Endothelial cell of umbilical vein (primary cell): ENCODE measurements at regions not wholly inside any gene's neighbourhood (a gene's known extent, or its start where the extent isn't known, plus 50 kb on each side); places are given as distances from the start of the nearest gene placed in this dataset.

Experiments used
- BruUV-seq: library from RNA; stranded (reverse); fragments of 400-500 nt; replicated peaks from 2 replicates; lab custom pipeline; 2021; lab: Mats Ljungman, UMichigan
- CTCF ChIA-PET: fragments of 300-600, 350-600 bp; sonication (Branson Sonifier 250); formaldehyde crosslinking; loops from one replicate; lab custom pipeline; 2021; ENCODE audit warnings: antibody characterized with exemption, inconsistent platforms; lab: Charles Lee
- POLR2A ChIA-PET: fragments of 300-600, 350-600 bp; sonication (Branson Sonifier 250); formaldehyde crosslinking; loops from one replicate; lab custom pipeline; 2021; ENCODE audit warnings: antibody characterized with exemption, inconsistent platforms; lab: Charles Lee
- DNase-seq: peaks from one replicate; pipeline ENCODE4 v3.0.0-alpha.2; 2011; ENCODE audit warnings: low read depth, low spot score
- FAIRE-seq: peaks from 2 replicates; lab custom pipeline; 2011; peaks lifted over from hg19 to GRCh38; lab: Jason Lieb, UNC
- H2AFZ ChIP-seq: 2 replicates; pipeline ENCODE4 v1.6.0; 2012; ENCODE audit warnings: low read depth, low read length, control low read depth, inconsistent platforms
- H3K27ac ChIP-seq: 2 replicates; pipeline ENCODE4 v1.5.1; 2011; ENCODE audit warnings: low read depth, mild to moderate bottlenecking, control low read depth, low read length, moderate library complexity; ENCODE audit not compliant: insufficient read depth
- H3K27me3 ChIP-seq, 2 experiments: 2 replicates each; pipeline versions ENCODE4 v1.6.0 to v1.6.1; 2011; ENCODE audit warnings: low read length in 2 of 2, mixed read lengths in 1 of 2; ENCODE audit not compliant: control insufficient read depth in 2 of 2, insufficient read depth in 2 of 2
- H3K36me3 ChIP-seq, 2 experiments: 2 replicates in 1 of 2; 3 replicates in 1 of 2; pipeline ENCODE4 v1.5.1; 2011; ENCODE audit warnings: low read length in 2 of 2, mild to moderate bottlenecking in 1 of 2, moderate library complexity in 1 of 2; ENCODE audit not compliant: control insufficient read depth in 2 of 2, insufficient read depth in 2 of 2; ENCODE audit errors: extremely low read depth in 1 of 2
- H3K4me1 ChIP-seq: 3 replicates; pipeline ENCODE4 v1.5.1; 2011; ENCODE audit warnings: mild to moderate bottlenecking, low read length; ENCODE audit not compliant: control insufficient read depth, insufficient read depth; ENCODE audit errors: extremely low read depth
- H3K4me2 ChIP-seq: 2 replicates; pipeline ENCODE4 v1.6.1; 2011; ENCODE audit warnings: low read length, control low read depth, mixed read lengths; ENCODE audit not compliant: insufficient read depth
- H3K4me3 ChIP-seq, 3 experiments: fragments of 200-600 bp in 1 of 3; sonication (generic), shearing (Covaris generic) in 1 of 3; replicated peaks in 1 of 3; 2 replicates each; pipeline ENCODE4 v1.5.1; 2011 to 2016; ENCODE audit warnings: control low read depth in 3 of 3, low read length in 3 of 3, mild to moderate bottlenecking in 2 of 3, inconsistent platforms in 1 of 3, low read depth in 1 of 3, moderate library complexity in 1 of 3; ENCODE audit not compliant: insufficient read depth in 1 of 3
- H3K79me2 ChIP-seq: 2 replicates; pipeline ENCODE4 v1.6.0; 2012; ENCODE audit warnings: low read length, inconsistent platforms; ENCODE audit not compliant: control insufficient read depth, insufficient read depth
- H3K9ac ChIP-seq: replicated peaks from 2 replicates; pipeline ENCODE3; 2011; ENCODE audit warnings: low read length, control low read depth; ENCODE audit not compliant: insufficient read depth; ENCODE audit errors: extremely low read depth
- H3K9me1 ChIP-seq: replicated peaks from 3 replicates; pipeline ENCODE4 v1.6.0; 2011; ENCODE audit warnings: mild to moderate bottlenecking, low read length; ENCODE audit not compliant: control insufficient read depth, insufficient read depth; ENCODE audit errors: extremely low read depth
- H3K9me3 ChIP-seq: replicated peaks from 2 replicates; pipeline ENCODE4 v1.5.1; 2012; ENCODE audit warnings: low read length, inconsistent platforms; ENCODE audit not compliant: control insufficient read depth, insufficient read depth
- H4K20me1 ChIP-seq: replicated peaks from 2 replicates; pipeline ENCODE3; 2011; ENCODE audit warnings: mild to moderate bottlenecking, low read length; ENCODE audit not compliant: control insufficient read depth, insufficient read depth; ENCODE audit errors: extremely low read depth
- EZH2 ChIP-seq: IDR thresholded peaks from 2 replicates; pipeline ENCODE4 v1.6.1; 2012; ENCODE audit warnings: borderline replicate concordance, low read depth, mild to moderate bottlenecking, moderate library complexity, low read length, inconsistent platforms; ENCODE audit not compliant: severe bottlenecking
- FOS ChIP-seq: IDR thresholded peaks from 2 replicates; pipeline ENCODE4 v1.6.1; 2011; ENCODE audit warnings: mild to moderate bottlenecking, low read length, moderate library complexity, borderline replicate concordance; ENCODE audit not compliant: insufficient read depth
- GATA2 ChIP-seq: IDR thresholded peaks from 2 replicates; pipeline ENCODE4 v1.7.0; 2011; ENCODE audit warnings: low read depth, mild to moderate bottlenecking, moderate library complexity, mixed read lengths, low read length; ENCODE audit not compliant: insufficient read length, insufficient read depth
- JUN ChIP-seq: IDR thresholded peaks from 2 replicates; pipeline ENCODE4 v1.6.1; 2011; ENCODE audit warnings: borderline replicate concordance, low read depth; ENCODE audit not compliant: insufficient read length, insufficient read depth
- MYC ChIP-seq: IDR thresholded peaks from one replicate; pipeline ENCODE4 v1.6.1; 2011; ENCODE audit warnings: mild to moderate bottlenecking, low read depth, low read length
- POLR2A ChIP-seq: IDR thresholded peaks from 2 replicates; pipeline ENCODE4 v1.6.1; 2012; ENCODE audit warnings: low read depth, mild to moderate bottlenecking, control low read depth, low read length
- POLR2AphosphoS5 ChIP-seq: IDR thresholded peaks from 2 replicates; pipeline ENCODE4 v1.6.1; 2012; ENCODE audit warnings: low read depth, mild to moderate bottlenecking, control low read depth, low read length, moderate library complexity; ENCODE audit not compliant: insufficient read depth
- dilution Hi-C: fragments of 300-500 bp; cut with MboI; formaldehyde crosslinking; loops from one replicate; pipeline ENCODE4 v1.15.0; 2019; ENCODE audit warnings: low sequenced_read_pairs; ENCODE audit not compliant: extremely low pct_ligation_motif_present
- intact Hi-C: fragments of 100-400 bp; cut with micrococcal nuclease; formaldehyde crosslinking; loops from one replicate; pipeline ENCODE4 v1.10.0; 2022
- TF ChIP-seq, protein P1 (sequence below): IDR thresholded peaks from 2 replicates; pipeline ENCODE4 v1.6.1; 2011; ENCODE audit not compliant: insufficient read depth, insufficient read length
- TF ChIP-seq, protein P2 (sequence below), 2 donors: IDR thresholded peaks; 1 replicate in 1 of 2; 2 replicates in 1 of 2; pipeline ENCODE4 v1.5.1; 2011; ENCODE audit warnings: low read length in 2 of 2, mild to moderate bottlenecking in 2 of 2, moderate library complexity in 2 of 2, control low read depth in 1 of 2, inconsistent platforms in 1 of 2, low read depth in 1 of 2; ENCODE audit not compliant: insufficient read depth in 1 of 2; ENCODE audit errors: extremely low read depth in 1 of 2

DNA sequence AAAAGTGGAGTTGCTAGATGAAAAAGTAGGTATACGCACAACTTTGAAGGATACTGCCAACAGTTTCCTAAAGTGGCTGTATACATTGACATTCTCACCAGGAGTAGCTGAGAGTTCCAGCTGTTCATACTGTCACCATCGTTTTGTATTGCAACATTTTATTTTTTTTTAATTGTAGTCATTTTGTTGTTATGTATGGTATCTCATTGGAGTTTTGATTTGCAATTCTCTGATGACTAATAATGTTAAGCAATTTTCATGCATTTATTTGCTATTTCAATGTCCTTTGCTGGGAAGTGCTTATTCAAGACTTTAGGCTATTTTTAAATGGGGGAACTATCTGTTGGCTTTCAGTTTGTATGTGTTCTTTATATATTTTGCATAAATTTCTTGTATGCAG is 185.1 kb upstream of the TGFBR2 start:
- Histone ChIP-seq H2AFZ (no peak overlapping the region), H3K9ac (no peak overlapping the region), H3K27ac (no peak overlapping the region), H3K79me2 (no peaks in the 10 kb centered on the region), H3K4me2 (no peak overlapping the region), H3K9me1 (no peaks in the 10 kb centered on the region), H4K20me1 (no peaks in the 10 kb centered on the region), H3K4me1 (no peaks in the 10 kb centered on the region), H3K9me3 (no peaks in the 10 kb centered on the region), H3K36me3 (no peaks in the 10 kb centered on the region), H3K27me3 (no peaks in the 10 kb centered on the region), H3K4me3 (no peak overlapping the region)
- intact Hi-C loops (no loop called here), dilution Hi-C loops (no loop called here)
- TF ChIP-seq GATA2 (no peak), FOS (no peak), POLR2AphosphoS5 (no peak), POLR2A (no peak), EZH2 (no peak), JUN (no peak), MYC (no peak)
- TF ChIP-seq, protein P1, sequence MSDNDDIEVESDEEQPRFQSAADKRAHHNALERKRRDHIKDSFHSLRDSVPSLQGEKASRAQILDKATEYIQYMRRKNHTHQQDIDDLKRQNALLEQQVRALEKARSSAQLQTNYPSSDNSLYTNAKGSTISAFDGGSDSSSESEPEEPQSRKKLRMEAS = no peak
- TF ChIP-seq, protein P2, sequence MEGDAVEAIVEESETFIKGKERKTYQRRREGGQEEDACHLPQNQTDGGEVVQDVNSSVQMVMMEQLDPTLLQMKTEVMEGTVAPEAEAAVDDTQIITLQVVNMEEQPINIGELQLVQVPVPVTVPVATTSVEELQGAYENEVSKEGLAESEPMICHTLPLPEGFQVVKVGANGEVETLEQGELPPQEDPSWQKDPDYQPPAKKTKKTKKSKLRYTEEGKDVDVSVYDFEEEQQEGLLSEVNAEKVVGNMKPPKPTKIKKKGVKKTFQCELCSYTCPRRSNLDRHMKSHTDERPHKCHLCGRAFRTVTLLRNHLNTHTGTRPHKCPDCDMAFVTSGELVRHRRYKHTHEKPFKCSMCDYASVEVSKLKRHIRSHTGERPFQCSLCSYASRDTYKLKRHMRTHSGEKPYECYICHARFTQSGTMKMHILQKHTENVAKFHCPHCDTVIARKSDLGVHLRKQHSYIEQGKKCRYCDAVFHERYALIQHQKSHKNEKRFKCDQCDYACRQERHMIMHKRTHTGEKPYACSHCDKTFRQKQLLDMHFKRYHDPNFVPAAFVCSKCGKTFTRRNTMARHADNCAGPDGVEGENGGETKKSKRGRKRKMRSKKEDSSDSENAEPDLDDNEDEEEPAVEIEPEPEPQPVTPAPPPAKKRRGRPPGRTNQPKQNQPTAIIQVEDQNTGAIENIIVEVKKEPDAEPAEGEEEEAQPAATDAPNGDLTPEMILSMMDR (IDR thresholded peaks at IDR 0.05; ENCODE audit: extremely low read depth in 1 of 2, insufficient read depth in 1 of 2, low read depth in 1 of 2, low read length in 2 of 2) = no peak
- no peak for DNase-seq
- POLR2A ChIA-PET = no interaction called here
- no TSS peak for BruUV-seq
- CTCF ChIA-PET = no interaction called here
- no peak for FAIRE-seq
